ENCODE measurements at regions not wholly inside any gene's neighbourhood (a gene's known extent, or its start where the extent isn't known, plus 50 kb on each side); places are given as distances from the start of the nearest gene placed in this dataset.
A peak's percentile ranks its signal among the peaks of the same experiment; 100 is the strongest.

- Histone ChIP-seq H3K4me2 (ENCODE audit: low read depth, low read length) (no peak overlapping the region), H2AFZ (ENCODE audit: low read length) (no peak overlapping the region), H4K20me1 (ENCODE audit: insufficient read depth, low read length) (no peaks in the 10 kb centered on the region), H3K4me3 (replicated peaks in 1 of 3; ENCODE audit: insufficient read depth in 1 of 3, low read depth in 2 of 3, low read length in 3 of 3) (no peak overlapping the region), H3K4me1 (ENCODE audit: insufficient read depth, low read length) (no peaks in the 10 kb centered on the region), H3K27me3 (ENCODE audit: control insufficient read depth in 1 of 2, insufficient read depth in 2 of 2, low read length in 2 of 2) (no peaks in the 10 kb centered on the region), H3K36me3 (replicated peaks in 1 of 2; ENCODE audit: control insufficient read depth in 1 of 2, insufficient read depth in 2 of 2, low read length in 2 of 2) (no peaks in the 10 kb centered on the region), H3K27ac (ENCODE audit: extremely low read length, insufficient read depth, low read length) (no peak overlapping the region), H3K79me2 (ENCODE audit: insufficient read depth, low read length) (no peaks in the 10 kb centered on the region), H3K9ac (ENCODE audit: insufficient read depth, low read depth, low read length) (no peak overlapping the region), H3K9me3 (ENCODE audit: low read length) (no peaks in the 10 kb centered on the region)
- BruUV-seq (replicated peaks): no TSS peak
- FAIRE-seq: no peak
- POLR2A ChIA-PET: no interaction called here
- CTCF ChIA-PET (ENCODE audit: low intra/inter-chr PET ratio, low total read pairs): no interaction called here
- intact Hi-C loops (cut with micrococcal nuclease; ENCODE audit: unreplicated experiment): loop anchor here (2.0 kb wide), 1 partner anchor 1528 kb away; no protein-coding TSS in a partner anchor
- in situ Hi-C loops (cut with HindIII; ENCODE audit: extremely low pct_ligation_motif_present, low pct_unique_long_range_greater_than_20kb): no loop called here
- DNase-seq (ENCODE audit: low spot score): no peak
- 0% methylated on average over 3 of the region's 3 CpGs for WGBS (ENCODE audit: low lambda C conversion rate)
- TF ChIP-seq ELF4 (CRISPR knock-in tag; IDR thresholded peaks at IDR 0.05; ENCODE audit: borderline replicate concordance) (no peak), ZNF746 (CRISPR knock-in tag; IDR thresholded peaks at IDR 0.05) (no peak)
- no peak for ATAC-seq
Measured at GRCh38 chr9:101792475-101792874, 54.0 kb upstream of the GRIN3A start.

DNA sequence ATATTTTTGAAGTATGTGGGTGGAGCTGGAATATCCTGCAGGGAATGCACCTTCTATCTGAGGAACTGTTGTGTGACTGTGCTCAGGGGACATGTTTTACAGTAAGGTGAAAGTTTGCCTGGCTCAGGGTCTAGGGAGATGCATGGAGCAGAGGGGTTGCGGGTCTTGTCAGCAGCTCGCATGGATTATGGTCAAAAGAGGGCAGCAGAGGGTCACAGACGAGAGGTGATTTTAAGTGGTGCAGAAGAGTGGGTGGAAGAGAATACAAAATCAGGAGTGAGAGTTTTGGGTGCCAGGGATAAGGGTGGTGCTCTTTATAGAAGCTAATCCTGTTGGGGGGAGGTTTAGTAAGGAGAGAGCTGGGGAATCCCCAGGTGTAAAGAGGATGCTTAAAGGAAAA is 53.5 kb upstream of the GRIN3A start:
- H3K4me3 ChIP-seq (replicated peaks in 1 of 3; ENCODE audit: insufficient read depth in 1 of 3, low read depth in 2 of 3, low read length in 3 of 3): no peak overlapping the region
- ATAC-seq: peak; percentile 98
- H4K20me1 ChIP-seq (ENCODE audit: insufficient read depth, low read length): no peaks in the 10 kb centered on the region
- no peak overlapping the region for H3K9ac ChIP-seq (ENCODE audit: insufficient read depth, low read depth, low read length)
- no peaks in the 10 kb centered on the region for H3K4me1 ChIP-seq (ENCODE audit: insufficient read depth, low read length)
- H2AFZ ChIP-seq (ENCODE audit: low read length): no peak overlapping the region
- no peaks in the 10 kb centered on the region for H3K36me3 ChIP-seq (replicated peaks in 1 of 2; ENCODE audit: control insufficient read depth in 1 of 2, insufficient read depth in 2 of 2, low read length in 2 of 2)
- CTCF ChIA-PET (ENCODE audit: low intra/inter-chr PET ratio, low total read pairs): no interaction called here
- H3K79me2 ChIP-seq (ENCODE audit: insufficient read depth, low read length): no peaks in the 10 kb centered on the region
- in situ Hi-C loops (cut with HindIII; ENCODE audit: extremely low pct_ligation_motif_present, low pct_unique_long_range_greater_than_20kb) (no loop called here), intact Hi-C loops (cut with micrococcal nuclease; ENCODE audit: unreplicated experiment) (loop anchor here (2.0 kb wide), 1 partner anchor 1529 kb away; no protein-coding TSS in a partner anchor)
- H3K27ac ChIP-seq (ENCODE audit: extremely low read length, insufficient read depth, low read length): no peak overlapping the region
- no peaks in the 10 kb centered on the region for H3K9me3 ChIP-seq (ENCODE audit: low read length)
- no peak overlapping the region for H3K4me2 ChIP-seq (ENCODE audit: low read depth, low read length)
- 0% methylated on average over 3 of the region's 3 CpGs for whole genome bisulfite sequencing (ENCODE audit: low lambda C conversion rate)
- BruUV-seq (replicated peaks): no TSS peak
- FAIRE-seq: peak; percentile 64
- no peaks in the 10 kb centered on the region for H3K27me3 ChIP-seq (ENCODE audit: control insufficient read depth in 1 of 2, insufficient read depth in 2 of 2, low read length in 2 of 2)
- POLR2A ChIA-PET: no interaction called here
- peak; percentile 31 for DNase-seq (ENCODE audit: low spot score)
- TF ChIP-seq REXO4 (CRISPR knock-in tag; IDR thresholded peaks at IDR 0.05; ENCODE audit: borderline replicate concordance) (no peak), ATF7 (IDR thresholded peaks at IDR 0.05) (no peak), ATF7 (CRISPR knock-in tag; IDR thresholded peaks at IDR 0.05) (no peak), NAIF1 (CRISPR knock-in tag; IDR thresholded peaks at IDR 0.05; ENCODE audit: borderline replicate concordance) (no peak), THAP11 (CRISPR knock-in tag; IDR thresholded peaks at IDR 0.05) (no peak), CBFB (CRISPR knock-in tag; IDR thresholded peaks at IDR 0.05) (no peak), ZNF12 (CRISPR knock-in tag; IDR thresholded peaks at IDR 0.05) (no peak), NFKB2 (CRISPR knock-in tag; IDR thresholded peaks at IDR 0.05; ENCODE audit: borderline replicate concordance) (no peak), SP140L (CRISPR knock-in tag; IDR thresholded peaks at IDR 0.05; ENCODE audit: borderline replicate concordance) (no peak), SMC3 (IDR thresholded peaks at IDR 0.05; ENCODE audit: low read length) (peak; percentile 59), CHD4 (IDR thresholded peaks at IDR 0.05; ENCODE audit: borderline replicate concordance, low read length) (no peak), ZNF75D (CRISPR knock-in tag; IDR thresholded peaks at IDR 0.05; ENCODE audit: borderline replicate concordance) (no peak), RAD21 (CRISPR knock-in tag; IDR thresholded peaks at IDR 0.05) (0 out of 2 replicates have a peak, but pooled peaks have one; percentile 17), YEATS2 (CRISPR knock-in tag; IDR thresholded peaks at IDR 0.05; ENCODE audit: borderline replicate concordance) (no peak), DMAP1 (CRISPR knock-in tag; IDR thresholded peaks at IDR 0.05) (no peak), ZNF34 (CRISPR knock-in tag; IDR thresholded peaks at IDR 0.05; ENCODE audit: borderline replicate concordance) (no peak)
- TF ChIP-seq, protein P1, sequence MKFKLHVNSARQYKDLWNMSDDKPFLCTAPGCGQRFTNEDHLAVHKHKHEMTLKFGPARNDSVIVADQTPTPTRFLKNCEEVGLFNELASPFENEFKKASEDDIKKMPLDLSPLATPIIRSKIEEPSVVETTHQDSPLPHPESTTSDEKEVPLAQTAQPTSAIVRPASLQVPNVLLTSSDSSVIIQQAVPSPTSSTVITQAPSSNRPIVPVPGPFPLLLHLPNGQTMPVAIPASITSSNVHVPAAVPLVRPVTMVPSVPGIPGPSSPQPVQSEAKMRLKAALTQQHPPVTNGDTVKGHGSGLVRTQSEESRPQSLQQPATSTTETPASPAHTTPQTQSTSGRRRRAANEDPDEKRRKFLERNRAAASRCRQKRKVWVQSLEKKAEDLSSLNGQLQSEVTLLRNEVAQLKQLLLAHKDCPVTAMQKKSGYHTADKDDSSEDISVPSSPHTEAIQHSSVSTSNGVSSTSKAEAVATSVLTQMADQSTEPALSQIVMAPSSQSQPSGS (CRISPR knock-in tag; IDR thresholded peaks at IDR 0.05): no peak
- TF ChIP-seq, protein P2, sequence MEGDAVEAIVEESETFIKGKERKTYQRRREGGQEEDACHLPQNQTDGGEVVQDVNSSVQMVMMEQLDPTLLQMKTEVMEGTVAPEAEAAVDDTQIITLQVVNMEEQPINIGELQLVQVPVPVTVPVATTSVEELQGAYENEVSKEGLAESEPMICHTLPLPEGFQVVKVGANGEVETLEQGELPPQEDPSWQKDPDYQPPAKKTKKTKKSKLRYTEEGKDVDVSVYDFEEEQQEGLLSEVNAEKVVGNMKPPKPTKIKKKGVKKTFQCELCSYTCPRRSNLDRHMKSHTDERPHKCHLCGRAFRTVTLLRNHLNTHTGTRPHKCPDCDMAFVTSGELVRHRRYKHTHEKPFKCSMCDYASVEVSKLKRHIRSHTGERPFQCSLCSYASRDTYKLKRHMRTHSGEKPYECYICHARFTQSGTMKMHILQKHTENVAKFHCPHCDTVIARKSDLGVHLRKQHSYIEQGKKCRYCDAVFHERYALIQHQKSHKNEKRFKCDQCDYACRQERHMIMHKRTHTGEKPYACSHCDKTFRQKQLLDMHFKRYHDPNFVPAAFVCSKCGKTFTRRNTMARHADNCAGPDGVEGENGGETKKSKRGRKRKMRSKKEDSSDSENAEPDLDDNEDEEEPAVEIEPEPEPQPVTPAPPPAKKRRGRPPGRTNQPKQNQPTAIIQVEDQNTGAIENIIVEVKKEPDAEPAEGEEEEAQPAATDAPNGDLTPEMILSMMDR (CRISPR knock-in tag; IDR thresholded peaks at IDR 0.05): peak; percentile 81

Measured in HepG2 (cell line).